ENCODE measurements at regions not wholly inside any gene's neighbourhood (a gene's known extent, or its start where the extent isn't known, plus 50 kb on each side); places are given as distances from the start of the nearest gene placed in this dataset.

- 87 to 91% methylated on average over 3 of the region's 3 CpGs for WGBS, 2 experiments (ENCODE audit: low coverage in 1 of 2, low lambda C conversion rate in 2 of 2, missing lambda C conversion rate in 2 of 2)
- no peak for DNase-seq
Observed at GRCh38 chr7:106185719-106186118, 73.6 kb upstream of the SYPL1 start.

DNA sequence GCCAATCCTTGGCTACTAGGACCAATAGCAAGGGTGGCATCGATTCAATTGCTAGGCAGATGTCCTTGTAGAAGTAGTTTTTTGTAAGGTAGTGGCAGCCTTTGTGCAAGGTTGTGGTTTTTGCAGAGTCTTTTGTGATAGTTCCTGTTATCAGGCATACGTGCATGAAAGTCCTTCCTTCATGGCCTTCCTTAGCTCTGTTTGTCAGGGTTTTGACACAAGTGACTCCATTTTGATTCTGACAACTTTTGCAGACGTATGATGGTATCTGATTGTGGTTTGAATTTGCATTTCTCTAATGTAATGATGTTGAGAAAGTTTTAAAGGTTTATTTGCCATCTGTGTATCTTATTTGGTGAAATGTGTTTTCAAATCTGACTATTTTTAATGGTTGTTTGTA is 71.8 kb upstream of the SYPL1 start:
- H3K4me1 ChIP-seq (ENCODE audit: insufficient read depth), result no peaks in the 10 kb centered on the region
- no peaks in the 10 kb centered on the region for H3K79me2 ChIP-seq (ENCODE audit: insufficient read depth)
- H2AFZ ChIP-seq, result no peak overlapping the region
- H3K36me3 ChIP-seq (ENCODE audit: low read depth), result no peaks in the 10 kb centered on the region
- no peak for TF ChIP-seq EZH2 (IDR thresholded peaks at IDR 0.05; ENCODE audit: insufficient read depth, poor library complexity, severe bottlenecking)
- WGBS, 2 experiments (ENCODE audit: low coverage in 1 of 2, low lambda C conversion rate in 2 of 2, missing lambda C conversion rate in 2 of 2), result 76 to 86% methylated on average over 3 of the region's 3 CpGs
- no peak overlapping the region for H3K4me3 ChIP-seq
- H3K4me2 ChIP-seq (ENCODE audit: unreplicated experiment), result no peak overlapping the region
- in situ Hi-C loops (cut with MboI), result no loop called here
- no peaks in the 10 kb centered on the region for H3K9me3 ChIP-seq (ENCODE audit: low read depth)
- no peaks in the 10 kb centered on the region for H4K20me1 ChIP-seq (ENCODE audit: insufficient read depth)
- no peaks in the 10 kb centered on the region for H3K27me3 ChIP-seq (replicated peaks; ENCODE audit: insufficient read depth)
- no peak overlapping the region for H3K27ac ChIP-seq
- no peaks in the 10 kb centered on the region for H3K9me2 ChIP-seq (ENCODE audit: insufficient read depth)
- H3F3A ChIP-seq (ENCODE audit: insufficient read depth), result no peaks in the 10 kb centered on the region
- no peak overlapping the region for H3K9ac ChIP-seq
- no peak for DNase-seq

More at GRCh38 chr7:106185719-106186118, 73.6 kb upstream of the SYPL1 start:
- Histone ChIP-seq H3K9me3 (ENCODE audit: low read depth) (no peaks in the 10 kb centered on the region), H3K4me2 (ENCODE audit: unreplicated experiment) (no peak overlapping the region), H3F3A (ENCODE audit: insufficient read depth) (no peaks in the 10 kb centered on the region), H3K27me3 (replicated peaks; ENCODE audit: insufficient read depth) (no peaks in the 10 kb centered on the region), H3K4me1 (ENCODE audit: insufficient read depth) (no peaks in the 10 kb centered on the region), H3K9me2 (ENCODE audit: insufficient read depth) (no peaks in the 10 kb centered on the region), H3K36me3 (ENCODE audit: low read depth) (no peaks in the 10 kb centered on the region), H2AFZ (no peak overlapping the region), H3K9ac (no peak overlapping the region), H3K4me3 (no peak overlapping the region), H4K20me1 (ENCODE audit: insufficient read depth) (no peaks in the 10 kb centered on the region), H3K79me2 (ENCODE audit: insufficient read depth) (no peaks in the 10 kb centered on the region), H3K27ac (no peak overlapping the region)
- in situ Hi-C loops (cut with MboI), result no loop called here
- TF ChIP-seq EZH2phosphoT487 (IDR thresholded peaks at IDR 0.05; ENCODE audit: insufficient read depth, low read depth) (no peak), EZH2 (IDR thresholded peaks at IDR 0.05; ENCODE audit: insufficient read depth, poor library complexity, severe bottlenecking) (no peak)

- H3F3A ChIP-seq (ENCODE audit: insufficient read depth), result no peaks in the 10 kb centered on the region
- H3K4me3 ChIP-seq, result no peak overlapping the region
- H3K4me2 ChIP-seq (ENCODE audit: unreplicated experiment), result no peak overlapping the region
- H3K9me3 ChIP-seq (ENCODE audit: low read depth), result no peaks in the 10 kb centered on the region
- H4K20me1 ChIP-seq (ENCODE audit: insufficient read depth), result no peaks in the 10 kb centered on the region
- H3K36me3 ChIP-seq (ENCODE audit: low read depth), result no peaks in the 10 kb centered on the region
- no peaks in the 10 kb centered on the region for H3K79me2 ChIP-seq (ENCODE audit: insufficient read depth)
- no peak for TF ChIP-seq EZH2 (IDR thresholded peaks at IDR 0.05; ENCODE audit: insufficient read depth, poor library complexity, severe bottlenecking)
- no peak for TF ChIP-seq EZH2phosphoT487 (IDR thresholded peaks at IDR 0.05; ENCODE audit: insufficient read depth, low read depth)
- H3K4me1 ChIP-seq (ENCODE audit: insufficient read depth), result no peaks in the 10 kb centered on the region
- H3K27ac ChIP-seq, result no peak overlapping the region
- WGBS, 2 experiments (ENCODE audit: low coverage in 1 of 2, low lambda C conversion rate in 2 of 2, missing lambda C conversion rate in 2 of 2), result 97 to 100% methylated on average over 1 of the region's 1 CpG
- in situ Hi-C loops (cut with MboI), result no loop called here
- H3K9ac ChIP-seq, result no peak overlapping the region
- no peak overlapping the region for H2AFZ ChIP-seq
- no peak for DNase-seq
- no peaks in the 10 kb centered on the region for H3K9me2 ChIP-seq (ENCODE audit: insufficient read depth)
- H3K27me3 ChIP-seq (replicated peaks; ENCODE audit: insufficient read depth), result no peaks in the 10 kb centered on the region
Observed at GRCh38 chr7:106182904-106183303, 70.8 kb upstream of the SYPL1 start.

- TF ChIP-seq EZH2 (IDR thresholded peaks at IDR 0.05; ENCODE audit: insufficient read depth, poor library complexity, severe bottlenecking), result no peak
- no peak for TF ChIP-seq EZH2phosphoT487 (IDR thresholded peaks at IDR 0.05; ENCODE audit: insufficient read depth, low read depth)
- no peaks in the 10 kb centered on the region for H3F3A ChIP-seq (ENCODE audit: insufficient read depth)
- no peaks in the 10 kb centered on the region for H4K20me1 ChIP-seq (ENCODE audit: insufficient read depth)
- H3K4me2 ChIP-seq (ENCODE audit: unreplicated experiment), result no peak overlapping the region
- no peaks in the 10 kb centered on the region for H3K4me1 ChIP-seq (ENCODE audit: insufficient read depth)
- 77 to 87% methylated on average over 4 of the region's 4 CpGs for WGBS, 2 experiments (ENCODE audit: low coverage in 1 of 2, low lambda C conversion rate in 2 of 2, missing lambda C conversion rate in 2 of 2)
- no peak for DNase-seq
- H3K4me3 ChIP-seq, result no peak overlapping the region
- no peaks in the 10 kb centered on the region for H3K36me3 ChIP-seq (ENCODE audit: low read depth)
- H3K9ac ChIP-seq, result no peak overlapping the region
- no peaks in the 10 kb centered on the region for H3K9me2 ChIP-seq (ENCODE audit: insufficient read depth)
- no peaks in the 10 kb centered on the region for H3K9me3 ChIP-seq (ENCODE audit: low read depth)
- no peaks in the 10 kb centered on the region for H3K79me2 ChIP-seq (ENCODE audit: insufficient read depth)
- H3K27ac ChIP-seq, result no peak overlapping the region
- no peaks in the 10 kb centered on the region for H3K27me3 ChIP-seq (replicated peaks; ENCODE audit: insufficient read depth)
- in situ Hi-C loops (cut with MboI), result no loop called here
- no peak overlapping the region for H2AFZ ChIP-seq
Observed at GRCh38 chr7:106181658-106182265, 69.7 kb upstream of the SYPL1 start.

GRCh38 chr7:106180721-106181120 is 68.6 kb upstream of the SYPL1 start:
- Histone ChIP-seq H3K4me2 (ENCODE audit: unreplicated experiment) (no peak overlapping the region), H2AFZ (no peak overlapping the region), H3K79me2 (ENCODE audit: insufficient read depth) (no peaks in the 10 kb centered on the region), H3K27me3 (replicated peaks; ENCODE audit: insufficient read depth) (no peaks in the 10 kb centered on the region; the same call in 1 of the 2 replicates), H3K4me3 (no peak overlapping the region), H3K27ac (no peak overlapping the region), H3K9me3 (ENCODE audit: low read depth) (no peaks in the 10 kb centered on the region), H3F3A (ENCODE audit: insufficient read depth) (no peaks in the 10 kb centered on the region), H3K36me3 (ENCODE audit: low read depth) (no peaks in the 10 kb centered on the region), H3K4me1 (ENCODE audit: insufficient read depth) (no peaks in the 10 kb centered on the region), H3K9ac (no peak overlapping the region), H4K20me1 (ENCODE audit: insufficient read depth) (no peaks in the 10 kb centered on the region), H3K9me2 (ENCODE audit: insufficient read depth) (no peaks in the 10 kb centered on the region)
- in situ Hi-C loops (cut with MboI), result no loop called here
- 94 to 97% methylated on average over 7 of the region's 7 CpGs for WGBS, 2 experiments (ENCODE audit: low coverage in 1 of 2, low lambda C conversion rate in 2 of 2, missing lambda C conversion rate in 2 of 2)
- no peak for TF ChIP-seq EZH2 (IDR thresholded peaks at IDR 0.05; ENCODE audit: insufficient read depth, poor library complexity, severe bottlenecking)
- no peak for TF ChIP-seq EZH2phosphoT487 (IDR thresholded peaks at IDR 0.05; ENCODE audit: insufficient read depth, low read depth)
- no peak for DNase-seq
